IMR-90 (cell line): ENCODE measurements at regions not wholly inside any gene's neighbourhood (a gene's known extent, or its start where the extent isn't known, plus 50 kb on each side); places are given as distances from the start of the nearest gene placed in this dataset.

Experiments
- ATAC-seq: fragments of 200-7000 bp; cut with Tn5 transposase; 2 replicates; pipeline ENCODE4 v1.9.1; 2020; ENCODE audit warnings: low read depth, mild to moderate bottlenecking, moderate library complexity
- BruUV-seq: library from RNA; stranded (reverse); fragments of 400-500 nt; replicated peaks from 2 replicates; lab custom pipeline; 2021; lab: Mats Ljungman, UMichigan
- CTCF ChIA-PET: fragments of 300-600 bp; formaldehyde crosslinking; extraction: SDS; loops from one replicate; lab custom pipeline; 2021; ENCODE audit warnings: antibody characterized with exemption; lab: Yijun Ruan, JAX
- POLR2A ChIA-PET: fragments of 300-600 bp; sonication (Branson Sonifier 250); formaldehyde crosslinking; loops from one replicate; lab custom pipeline; 2022; ENCODE audit warnings: antibody characterized with exemption; ENCODE audit not compliant: unreplicated experiment; lab: Charles Lee
- DNase-seq: peaks from one replicate; pipeline ENCODE4 v3.0.0; 2013
- H2AFZ ChIP-seq: replicated peaks from 2 replicates; pipeline ENCODE3; 2013; ENCODE audit warnings: low read length, mild to moderate bottlenecking; ENCODE audit not compliant: poor library complexity
- H2AK5ac ChIP-seq: 2 replicates; pipeline ENCODE4 v1.6.1; 2013; ENCODE audit warnings: low read depth, low read length, inconsistent platforms
- H2AK9ac ChIP-seq: replicated peaks from 2 replicates; pipeline ENCODE3; 2013; ENCODE audit warnings: mild to moderate bottlenecking, low read depth, low read length, moderate library complexity; ENCODE audit not compliant: poor library complexity
- H2BK120ac ChIP-seq: 2 replicates; pipeline ENCODE4 v1.6.1; 2013; ENCODE audit warnings: low read depth, low read length, inconsistent platforms
- H2BK15ac ChIP-seq: 3 replicates; pipeline ENCODE4 v1.6.1; 2013; ENCODE audit warnings: low read depth, low read length, inconsistent platforms
- H2BK20ac ChIP-seq: 2 replicates; pipeline ENCODE4 v1.6.1; 2013; ENCODE audit warnings: low read depth, mild to moderate bottlenecking, inconsistent platforms, low read length, moderate library complexity
- H2BK5ac ChIP-seq: 2 replicates; pipeline ENCODE4 v1.6.1; 2013; ENCODE audit warnings: mild to moderate bottlenecking, low read depth, low read length, inconsistent platforms; ENCODE audit not compliant: poor library complexity, severe bottlenecking
- H3K14ac ChIP-seq: replicated peaks from 2 replicates; pipeline ENCODE4 v1.6.1; 2013; ENCODE audit warnings: low read depth, low read length, inconsistent platforms
- H3K18ac ChIP-seq: 2 replicates; pipeline ENCODE4 v1.6.1; 2013; ENCODE audit warnings: low read depth, low read length, control low read depth
- H3K23ac ChIP-seq: 2 replicates; pipeline ENCODE4 v1.6.1; 2013; ENCODE audit warnings: low read depth, low read length, inconsistent platforms
- H3K27ac ChIP-seq: 2 replicates; pipeline ENCODE4 v1.5.1; 2013; ENCODE audit warnings: mild to moderate bottlenecking, control low read depth, low read length; ENCODE audit not compliant: insufficient read depth
- H3K27me3 ChIP-seq: 2 replicates; pipeline ENCODE4 v1.6.1; 2013; ENCODE audit warnings: low read length; ENCODE audit not compliant: control insufficient read depth, insufficient read depth
- H3K36me3 ChIP-seq: 2 replicates; pipeline ENCODE4 v1.6.1; 2013; ENCODE audit warnings: low read length, mixed read lengths; ENCODE audit not compliant: control insufficient read depth, insufficient read depth
- H3K4ac ChIP-seq: 2 replicates; pipeline ENCODE4 v1.6.1; 2013; ENCODE audit warnings: low read depth, low read length, inconsistent platforms
- H3K4me1 ChIP-seq: 2 replicates; pipeline ENCODE4 v1.6.1; 2013; ENCODE audit warnings: low read length, mixed read lengths; ENCODE audit not compliant: control insufficient read depth, insufficient read depth
- H3K4me2 ChIP-seq: 2 replicates; pipeline ENCODE4 v1.6.1; 2013; ENCODE audit warnings: low read depth, mild to moderate bottlenecking, control low read depth, low read length, moderate library complexity
- H3K4me3 ChIP-seq: 2 replicates; pipeline ENCODE4 v1.5.1; 2013; ENCODE audit warnings: low read depth, mild to moderate bottlenecking, control low read depth, low read length, moderate library complexity; ENCODE audit not compliant: insufficient read depth
- H3K56ac ChIP-seq: 2 replicates; pipeline ENCODE4 v1.6.1; 2013; ENCODE audit warnings: low read length, inconsistent platforms; ENCODE audit not compliant: insufficient read depth; ENCODE audit errors: extremely low read depth
- H3K79me1 ChIP-seq, 2 experiments: 2 replicates each; pipeline ENCODE4 v1.6.1; 2013; ENCODE audit warnings: low read length in 2 of 2, inconsistent platforms in 1 of 2, low read depth in 1 of 2
- H3K9ac ChIP-seq: 2 replicates; pipeline ENCODE4 v1.6.1; 2013; ENCODE audit warnings: low read depth, low read length, control low read depth
- H3K9me1 ChIP-seq: 2 replicates; pipeline ENCODE4 v1.6.1; 2013; ENCODE audit warnings: low read length, inconsistent platforms; ENCODE audit not compliant: insufficient read depth
- H3K9me3 ChIP-seq: 2 replicates; pipeline ENCODE4 v1.6.1; 2013; ENCODE audit warnings: low read length; ENCODE audit not compliant: control insufficient read depth, insufficient read depth
- H4K20me1 ChIP-seq: 2 replicates; pipeline ENCODE4 v1.6.1; 2013; ENCODE audit warnings: low read length, inconsistent platforms; ENCODE audit not compliant: insufficient read depth
- H4K5ac ChIP-seq: 2 replicates; pipeline ENCODE4 v1.6.1; 2013; ENCODE audit warnings: mild to moderate bottlenecking, low read depth, low read length, control low read depth
- H4K8ac ChIP-seq, 2 experiments: 2 replicates each; pipeline ENCODE4 v1.6.1; 2013; ENCODE audit warnings: low read depth in 2 of 2, low read length in 2 of 2, control low read depth in 1 of 2, inconsistent platforms in 1 of 2
- H4K91ac ChIP-seq: 2 replicates; pipeline ENCODE4 v1.6.1; 2013; ENCODE audit warnings: low read depth, low read length, inconsistent platforms; ENCODE audit not compliant: insufficient read depth
- RCOR1 ChIP-seq: IDR thresholded peaks from 2 replicates; pipeline ENCODE4 v1.6.1; 2012; ENCODE audit warnings: mild to moderate bottlenecking, low read length, improper control_type of control experiment; ENCODE audit not compliant: insufficient replicate concordance
- SMC3 ChIP-seq: fragments of 150-350 bp; IDR thresholded peaks from 2 replicates; pipeline ENCODE4 v1.6.1; 2016; ENCODE audit warnings: low read depth, mild to moderate bottlenecking, antibody characterized with exemption, low read length, moderate library complexity
- WGBS, 2 experiments: methylation state at CpG; one replicate each; pipeline versions ENCODE4 v1.1.5 to v1.1.7; 2013; ENCODE audit warnings: missing lambda C conversion rate in 2 of 2; ENCODE audit not compliant: insufficient read length in 1 of 2; ENCODE audit errors: extremely low coverage in 2 of 2; 5-methylcytosine and 5-hydroxymethylcytosine counted together
- dilution Hi-C: fragments of 300-500 bp; cut with HindIII; formaldehyde crosslinking; loops from one replicate; pipeline ENCODE4 v1.14.3; 2018; ENCODE audit warnings: low sequenced_read_pairs; ENCODE audit not compliant: unreplicated experiment
- in situ Hi-C: fragments of 300-500 bp; cut with MboI; formaldehyde crosslinking; loops from 3 replicates; pipeline ENCODE4 v1.14.3; 2019; ENCODE audit warnings: low sequenced_read_pairs, inconsistent platforms, mixed read lengths
- intact Hi-C: fragments of 100-400 bp; cut with micrococcal nuclease; formaldehyde crosslinking; loops from 2 replicates; pipeline ENCODE4 v1.10.0; 2022

DNA sequence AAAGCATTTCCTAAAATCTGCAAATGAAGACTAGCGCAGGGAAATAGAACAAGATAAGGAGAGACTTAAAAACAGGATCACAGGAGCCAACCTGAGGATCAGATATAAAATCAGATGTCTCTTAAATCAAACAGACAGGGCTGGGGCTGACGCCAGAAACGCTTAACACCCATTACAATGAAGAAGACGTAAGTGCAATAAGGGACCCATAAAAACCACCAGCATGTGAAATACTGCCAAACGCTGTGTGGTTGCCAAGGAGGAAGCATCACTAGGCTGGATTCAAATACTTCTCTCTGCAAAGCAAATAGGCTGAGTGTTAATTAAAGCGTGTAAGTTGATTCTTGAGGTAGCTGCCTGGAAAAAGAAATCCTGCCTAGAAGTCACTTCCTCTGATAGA lies 74.4 kb upstream of the ATP10B start:
- H3K9me1 ChIP-seq, result no peaks in the 10 kb centered on the region
- no peak overlapping the region for H3K18ac ChIP-seq
- H2AK5ac ChIP-seq, result no peak overlapping the region
- no peaks in the 10 kb centered on the region for H3K36me3 ChIP-seq
- no peak overlapping the region for H3K14ac ChIP-seq
- no peak overlapping the region for H3K56ac ChIP-seq
- no peaks in the 10 kb centered on the region for H3K27me3 ChIP-seq
- no peak overlapping the region for H3K4ac ChIP-seq
- no peaks in the 10 kb centered on the region for H4K20me1 ChIP-seq
- no peak overlapping the region for H4K5ac ChIP-seq
- BruUV-seq, result no TSS peak
- ATAC-seq (no peak), DNase-seq (no peak)
- no peak overlapping the region for H2BK20ac ChIP-seq
- no peak overlapping the region for H2AK9ac ChIP-seq
- no peak overlapping the region for H3K4me3 ChIP-seq
- peaks cover 18% of the 10 kb centered on the region for H3K9me3 ChIP-seq
- no peaks in the 10 kb centered on the region for H3K4me1 ChIP-seq
- POLR2A ChIA-PET, result no interaction called here
- no peak overlapping the region for H4K91ac ChIP-seq
- no peak for TF ChIP-seq SMC3
- TF ChIP-seq RCOR1, result no peak
- intact Hi-C loops, result no loop called here
- H2BK15ac ChIP-seq, result no peak overlapping the region
- no peak overlapping the region for H3K4me2 ChIP-seq
- in situ Hi-C loops, result no loop called here
- dilution Hi-C loops, result no loop called here
- H3K27ac ChIP-seq, result no peak overlapping the region
- no peaks in the 10 kb centered on the region for H3K79me1 ChIP-seq
- no peak overlapping the region for H2BK5ac ChIP-seq
- H3K9ac ChIP-seq, result no peak overlapping the region
- H3K23ac ChIP-seq, result no peak overlapping the region
- no peak overlapping the region for H2BK120ac ChIP-seq
- no peak overlapping the region for H2AFZ ChIP-seq
- no peak overlapping the region for H4K8ac ChIP-seq
- CTCF ChIA-PET, result no interaction called here
- no CpG with 5 or more reads among the region's 6 CpGs for WGBS, 2 experiments
